ENCODE measurements at regions not wholly inside any gene's neighbourhood (a gene's known extent, or its start where the extent isn't known, plus 50 kb on each side); places are given as distances from the start of the nearest gene placed in this dataset.

GRCh38 chr22:48561676-48562075, 1266.0 kb downstream of the BRD1 start:
- in situ Hi-C loops (cut with MboI), result no loop called here
- no peaks in the 10 kb centered on the region for H3K27me3 ChIP-seq (replicated peaks; ENCODE audit: insufficient read depth)
- WGBS, 2 experiments (ENCODE audit: low coverage in 1 of 2, low lambda C conversion rate in 2 of 2, missing lambda C conversion rate in 2 of 2), result 84 to 85% methylated on average over 16 of the region's 16 CpGs
- H3K36me3 ChIP-seq (ENCODE audit: low read depth), result no peaks in the 10 kb centered on the region
- no peaks in the 10 kb centered on the region for H3K9me3 ChIP-seq (ENCODE audit: low read depth)
- no peak overlapping the region for H3K4me3 ChIP-seq
- H3K4me2 ChIP-seq (ENCODE audit: unreplicated experiment), result no peak overlapping the region
- TF ChIP-seq EZH2phosphoT487 (IDR thresholded peaks at IDR 0.05; ENCODE audit: insufficient read depth, low read depth) (no peak), EZH2 (IDR thresholded peaks at IDR 0.05; ENCODE audit: insufficient read depth, poor library complexity, severe bottlenecking) (no peak)
- no peak overlapping the region for H3K27ac ChIP-seq
- no peak for DNase-seq
- no peaks in the 10 kb centered on the region for H3K9me2 ChIP-seq (ENCODE audit: insufficient read depth)
- no peaks in the 10 kb centered on the region for H3F3A ChIP-seq (ENCODE audit: insufficient read depth)
- no peaks in the 10 kb centered on the region for H4K20me1 ChIP-seq (ENCODE audit: insufficient read depth)
- H2AFZ ChIP-seq, result no peak overlapping the region
- H3K4me1 ChIP-seq (ENCODE audit: insufficient read depth), result no peaks in the 10 kb centered on the region
- H3K9ac ChIP-seq, result no peak overlapping the region
- no peaks in the 10 kb centered on the region for H3K79me2 ChIP-seq (ENCODE audit: insufficient read depth)

GRCh38 chr22:48560836-48561235, 1266.8 kb downstream of the BRD1 start:
- Histone ChIP-seq H3K9ac (no peak overlapping the region), H3K4me3 (no peak overlapping the region), H3K9me2 (ENCODE audit: insufficient read depth) (no peaks in the 10 kb centered on the region), H3K36me3 (ENCODE audit: low read depth) (no peaks in the 10 kb centered on the region), H3K4me1 (ENCODE audit: insufficient read depth) (no peaks in the 10 kb centered on the region), H3K4me2 (ENCODE audit: unreplicated experiment) (no peak overlapping the region), H4K20me1 (ENCODE audit: insufficient read depth) (no peaks in the 10 kb centered on the region), H3K27me3 (replicated peaks; ENCODE audit: insufficient read depth) (no peaks in the 10 kb centered on the region), H3K9me3 (ENCODE audit: low read depth) (no peaks in the 10 kb centered on the region), H3K27ac (no peak overlapping the region), H2AFZ (no peak overlapping the region), H3K79me2 (ENCODE audit: insufficient read depth) (no peaks in the 10 kb centered on the region), H3F3A (ENCODE audit: insufficient read depth) (no peaks in the 10 kb centered on the region)
- in situ Hi-C loops (cut with MboI), result no loop called here
- no peak for TF ChIP-seq EZH2phosphoT487 (IDR thresholded peaks at IDR 0.05; ENCODE audit: insufficient read depth, low read depth)
- WGBS, 2 experiments (ENCODE audit: low coverage in 1 of 2, low lambda C conversion rate in 2 of 2, missing lambda C conversion rate in 2 of 2), result 64 to 70% methylated on average over 5 of the region's 5 CpGs
- DNase-seq, result no peak

GRCh38 chr22:48560389-48560751, 1267.3 kb downstream of the BRD1 start:
- Histone ChIP-seq H4K20me1 (ENCODE audit: insufficient read depth) (no peaks in the 10 kb centered on the region), H2AFZ (no peak overlapping the region), H3K4me2 (ENCODE audit: unreplicated experiment) (no peak overlapping the region), H3K27ac (no peak overlapping the region), H3K9me2 (ENCODE audit: insufficient read depth) (no peaks in the 10 kb centered on the region), H3K79me2 (ENCODE audit: insufficient read depth) (no peaks in the 10 kb centered on the region), H3K4me1 (ENCODE audit: insufficient read depth) (no peaks in the 10 kb centered on the region), H3K9me3 (ENCODE audit: low read depth) (no peaks in the 10 kb centered on the region), H3K9ac (no peak overlapping the region), H3K27me3 (replicated peaks; ENCODE audit: insufficient read depth) (no peaks in the 10 kb centered on the region), H3K4me3 (no peak overlapping the region), H3F3A (ENCODE audit: insufficient read depth) (no peaks in the 10 kb centered on the region), H3K36me3 (ENCODE audit: low read depth) (no peaks in the 10 kb centered on the region)
- TF ChIP-seq EZH2phosphoT487 (IDR thresholded peaks at IDR 0.05; ENCODE audit: insufficient read depth, low read depth) (no peak), EZH2 (IDR thresholded peaks at IDR 0.05; ENCODE audit: insufficient read depth, poor library complexity, severe bottlenecking) (no peak)
- DNase-seq, result no peak
- 66 to 74% methylated on average over 9 of the region's 9 CpGs for WGBS, 2 experiments (ENCODE audit: low coverage in 1 of 2, low lambda C conversion rate in 2 of 2, missing lambda C conversion rate in 2 of 2)
- in situ Hi-C loops (cut with MboI), result no loop called here

- no peaks in the 10 kb centered on the region for H3K27me3 ChIP-seq (replicated peaks; ENCODE audit: insufficient read depth)
- H3F3A ChIP-seq (ENCODE audit: insufficient read depth), result no peaks in the 10 kb centered on the region
- no peak overlapping the region for H3K27ac ChIP-seq
- H3K9ac ChIP-seq, result no peak overlapping the region
- no peaks in the 10 kb centered on the region for H3K4me1 ChIP-seq (ENCODE audit: insufficient read depth)
- 74 to 76% methylated on average over 32 to 34 of the region's 38 CpGs for WGBS, 2 experiments (ENCODE audit: low coverage in 1 of 2, low lambda C conversion rate in 2 of 2, missing lambda C conversion rate in 2 of 2)
- no peaks in the 10 kb centered on the region for H3K9me3 ChIP-seq (ENCODE audit: low read depth)
- H3K36me3 ChIP-seq (ENCODE audit: low read depth), result no peaks in the 10 kb centered on the region
- no peak overlapping the region for H3K4me2 ChIP-seq (ENCODE audit: unreplicated experiment)
- no peak overlapping the region for H3K4me3 ChIP-seq
- no peaks in the 10 kb centered on the region for H3K79me2 ChIP-seq (ENCODE audit: insufficient read depth)
- no peaks in the 10 kb centered on the region for H3K9me2 ChIP-seq (ENCODE audit: insufficient read depth)
- no peak for DNase-seq
- no peak for TF ChIP-seq EZH2 (IDR thresholded peaks at IDR 0.05; ENCODE audit: insufficient read depth, poor library complexity, severe bottlenecking)
- no peak for TF ChIP-seq EZH2phosphoT487 (IDR thresholded peaks at IDR 0.05; ENCODE audit: insufficient read depth, low read depth)
- in situ Hi-C loops (cut with MboI), result no loop called here
- H4K20me1 ChIP-seq (ENCODE audit: insufficient read depth), result no peaks in the 10 kb centered on the region
- H2AFZ ChIP-seq, result no peak overlapping the region
Measured at GRCh38 chr22:48559647-48560388, 1267.9 kb downstream of the BRD1 start.
